Stimulated activated CD8-positive, alpha-beta memory T cell treated with anti-CD3 and anti-CD28 coated beads, Interleukin-4, amount 100 ng/mL, for 24 hours (primary cell): ENCODE measurements at regions not wholly inside any gene's neighbourhood (a gene's known extent, or its start where the extent isn't known, plus 50 kb on each side); places are given as distances from the start of the nearest gene placed in this dataset.
"Not testable (repeated sequence)": the region's sequence is repeated elsewhere in the genome, so short reads cannot be mapped to it uniquely, and the experiment has no call there.

Source experiments
- DNase-seq: peaks from one replicate; pipeline ENCODE4 v3.0.0-alpha.2; 2020; ENCODE audit warnings: low read depth

DNA sequence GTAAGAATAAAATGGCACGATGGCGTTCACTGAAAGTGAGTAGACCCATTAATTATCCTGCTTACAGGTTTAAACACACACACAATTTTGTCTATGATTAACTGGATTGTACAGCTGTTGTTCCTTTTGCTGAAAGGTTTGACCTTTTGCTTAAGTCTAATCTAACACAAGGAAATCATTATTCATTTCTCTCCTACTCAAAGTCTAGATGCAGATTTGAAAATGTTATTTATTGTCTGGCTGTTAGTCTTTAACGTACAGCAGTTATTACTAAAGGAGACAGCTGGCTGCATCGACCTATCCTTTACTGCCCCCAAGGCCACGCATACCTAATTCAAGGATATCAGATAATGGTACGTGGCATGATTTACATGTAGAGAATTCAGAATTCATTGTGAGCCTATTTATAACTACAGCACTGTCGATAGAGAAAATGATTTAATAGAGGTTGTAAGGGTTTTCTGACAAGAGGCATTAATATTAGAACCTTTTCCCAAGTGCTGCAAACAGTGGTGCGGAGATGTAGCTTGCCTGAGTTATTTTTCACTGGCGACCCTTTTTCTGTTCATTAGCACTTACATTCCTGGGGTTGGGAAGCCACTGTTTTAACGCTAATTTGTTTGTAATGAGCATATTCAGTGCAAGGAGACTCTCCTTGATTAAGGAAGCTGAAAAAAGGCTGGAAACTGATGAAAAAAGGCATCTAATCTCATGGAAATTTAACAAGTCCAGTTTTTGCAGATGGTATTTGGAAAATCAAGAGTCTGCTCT, 368.4 kb upstream of the GRAMD2B start:
- DNase-seq = no peak

DNA sequence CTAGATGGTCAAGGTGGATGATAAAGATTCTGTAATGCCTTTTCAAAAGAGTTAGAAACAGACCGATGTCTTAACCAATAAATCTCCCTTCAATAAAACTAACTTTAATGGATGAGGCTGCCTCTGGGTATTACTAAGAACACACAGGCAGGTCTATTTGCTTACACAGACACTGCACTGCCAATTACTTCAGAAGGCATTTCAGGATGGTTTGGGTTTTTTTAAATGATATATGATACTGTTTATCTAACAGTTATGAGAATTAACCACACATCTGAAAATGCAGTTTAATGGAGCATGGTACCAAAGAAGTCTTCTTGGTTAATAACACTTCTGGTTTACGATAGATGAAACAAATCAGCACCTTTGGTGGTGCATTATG, 367.9 kb upstream of the GRAMD2B start:
- no peak for DNase-seq

DNA sequence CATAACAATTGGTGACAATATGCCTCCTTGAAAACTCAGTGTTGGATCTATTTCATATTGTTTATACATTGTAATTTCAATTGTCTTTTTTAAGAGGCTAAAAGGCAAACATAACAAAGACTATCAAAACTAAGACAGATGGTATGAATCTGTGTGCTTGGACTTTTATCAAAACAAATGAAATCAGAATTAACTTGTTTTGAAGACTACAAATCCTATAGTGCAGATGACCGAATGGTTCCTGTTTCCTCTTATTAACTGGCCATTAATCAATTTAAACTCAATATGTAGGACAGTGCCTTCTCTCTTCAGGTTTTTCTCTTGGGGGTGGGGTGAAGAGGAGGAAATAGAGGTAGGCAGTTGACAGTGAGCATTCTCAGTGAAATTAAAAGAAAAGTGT, 366.9 kb upstream of the GRAMD2B start:
- DNase-seq = no peak

DNA sequence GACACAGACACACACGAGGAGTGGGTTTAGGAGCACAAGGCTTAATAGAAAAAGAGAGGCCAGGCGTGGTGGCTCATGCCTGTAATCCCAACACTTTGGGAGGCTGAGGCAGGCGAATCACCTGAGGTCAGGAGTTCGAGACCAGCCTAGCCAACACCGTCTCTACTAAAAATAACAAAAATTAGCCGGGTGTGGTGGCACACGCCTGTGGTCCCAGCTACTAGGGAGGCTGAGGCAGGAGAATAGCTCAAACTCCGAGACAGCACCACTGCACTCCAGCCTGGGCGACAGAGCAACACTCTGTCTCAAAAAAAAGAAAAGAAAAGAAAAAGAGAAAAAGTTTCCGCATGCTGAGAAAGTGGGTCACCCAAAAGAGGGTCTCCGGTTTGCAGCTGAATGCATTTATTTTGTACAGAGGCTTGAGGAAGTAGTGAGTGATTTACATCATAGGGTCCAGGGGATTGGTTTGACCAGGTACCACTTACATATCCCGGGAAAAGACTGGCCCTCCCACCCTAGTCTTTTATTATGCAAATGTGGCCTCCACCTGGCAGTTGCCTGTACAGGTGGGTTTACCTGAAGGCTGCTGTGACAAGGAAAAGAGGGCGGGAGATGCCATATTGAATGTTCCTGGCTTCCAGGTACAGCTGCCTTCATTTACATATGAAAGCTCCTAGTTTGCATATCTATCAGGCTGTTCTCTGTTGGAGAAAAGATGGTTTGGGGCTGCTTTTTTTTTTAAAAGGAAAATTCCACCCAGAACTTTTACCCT, 366.2 kb upstream of the GRAMD2B start:
- no peak for DNase-seq

DNA sequence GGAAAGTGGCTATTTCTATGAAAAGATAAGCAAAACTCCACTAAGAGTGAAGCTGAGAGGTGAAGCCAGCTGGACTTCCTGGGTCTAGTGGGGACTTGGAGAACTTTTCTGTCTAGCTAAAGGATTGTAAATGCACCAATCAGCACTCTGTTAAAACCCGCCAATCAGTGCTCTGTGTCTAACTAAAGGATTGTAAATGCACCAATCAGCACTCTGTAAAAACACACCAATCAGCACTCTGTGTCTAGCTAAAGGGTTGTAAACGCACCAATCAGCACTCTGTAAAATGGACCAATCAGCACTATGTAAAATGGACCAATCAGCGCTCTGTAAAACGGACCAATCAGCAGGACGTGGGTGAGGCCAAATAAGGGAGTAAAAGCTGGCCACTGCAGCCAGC, 364.8 kb upstream of the GRAMD2B start:
- not testable (repeated sequence) for DNase-seq

DNA sequence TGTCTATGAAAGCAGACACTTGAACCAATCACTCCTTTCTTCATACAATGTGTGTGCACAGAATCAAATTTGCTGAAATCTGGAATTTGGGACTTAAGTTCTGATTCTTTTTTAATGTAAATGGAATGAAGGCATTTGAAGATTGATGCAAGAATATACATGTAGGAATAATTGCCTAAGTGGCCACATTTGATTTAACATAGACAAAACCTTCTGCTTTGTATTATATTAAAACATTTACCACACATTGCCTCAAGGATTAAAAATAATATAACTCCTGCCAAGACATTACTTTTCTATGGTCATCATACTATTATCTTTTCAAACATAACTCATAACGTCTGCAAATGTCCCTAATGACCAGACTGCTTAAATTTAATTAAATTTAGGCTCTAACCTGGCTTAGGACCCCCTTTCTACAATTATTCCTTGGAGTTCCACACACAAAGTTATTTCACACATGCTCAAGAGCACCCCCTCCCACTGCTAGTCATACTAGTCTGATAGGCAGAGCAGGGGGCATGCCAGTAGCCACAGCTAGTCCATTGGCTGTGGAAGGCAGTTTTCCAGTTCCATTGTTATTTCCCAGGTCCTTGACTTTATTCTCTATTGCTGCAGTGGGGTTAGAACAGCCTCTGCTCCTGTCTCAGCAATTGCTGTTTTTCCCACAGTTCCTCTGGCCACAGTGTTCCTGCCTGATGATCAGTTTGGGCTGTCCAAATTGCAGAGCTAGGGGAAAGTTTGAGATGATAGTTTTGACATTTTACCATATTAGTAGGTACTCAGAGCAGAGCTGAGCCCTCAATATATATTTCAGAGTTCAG, 360.6 kb upstream of the GRAMD2B start:
- DNase-seq = no peak

DNA sequence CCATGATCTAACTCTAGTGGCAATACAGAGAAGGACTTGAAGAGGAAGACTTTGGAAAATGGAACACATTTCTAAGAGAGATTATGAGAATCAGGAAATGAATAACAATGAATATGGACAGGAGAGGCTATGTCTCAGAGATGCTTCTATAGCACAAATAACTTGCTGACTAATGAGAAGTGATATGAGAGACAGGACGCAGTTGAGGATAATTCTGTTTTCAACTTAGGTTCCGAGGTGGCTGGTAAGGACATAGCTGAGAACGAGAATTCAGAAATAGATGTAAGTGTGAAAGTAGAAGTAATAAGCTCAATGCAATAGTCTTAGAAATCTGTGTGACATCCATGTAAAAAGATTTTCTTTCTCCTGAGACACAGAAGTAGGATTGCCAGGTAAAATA, 358.1 kb upstream of the GRAMD2B start:
- no peak for DNase-seq

DNA sequence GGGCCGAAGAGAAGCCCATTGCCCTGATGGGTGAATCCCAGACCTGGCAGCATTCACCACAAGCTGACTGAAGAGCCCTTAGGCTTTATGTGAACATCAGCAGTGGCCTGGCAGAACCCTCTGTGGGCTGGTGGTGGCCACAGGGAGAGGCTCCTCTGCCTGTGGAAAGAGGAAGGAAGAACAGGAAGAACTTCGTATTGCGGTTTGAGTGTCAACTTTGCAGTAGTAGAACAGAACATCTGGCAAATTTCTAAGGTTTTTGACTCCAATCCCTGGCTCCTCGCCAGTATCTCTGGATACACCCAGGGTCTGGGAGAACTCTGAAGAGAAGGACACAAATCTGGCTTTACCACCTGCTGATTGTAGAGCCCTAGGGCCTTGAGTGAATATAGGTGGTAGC, 356.4 kb upstream of the GRAMD2B start:
- no peak for DNase-seq

DNA sequence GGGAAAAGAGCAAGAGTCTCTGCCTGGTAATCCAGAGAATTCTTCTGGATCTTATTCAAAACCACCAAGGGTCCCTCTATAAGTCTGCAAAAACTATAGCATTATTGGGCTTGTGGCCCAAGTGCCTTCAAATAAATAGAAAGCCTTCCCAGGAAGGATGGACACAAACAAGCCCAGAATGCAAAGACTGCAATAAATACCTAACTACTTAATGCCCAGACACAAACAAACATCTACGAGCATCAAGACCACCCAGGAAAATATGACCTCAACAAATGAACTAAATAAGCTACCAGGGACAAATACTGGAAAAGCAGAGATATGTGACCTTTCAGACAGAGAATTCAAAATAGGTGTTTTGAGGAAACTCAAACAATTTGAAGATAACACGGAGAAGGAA, 355.8 kb upstream of the GRAMD2B start:
- no peak for DNase-seq

DNA sequence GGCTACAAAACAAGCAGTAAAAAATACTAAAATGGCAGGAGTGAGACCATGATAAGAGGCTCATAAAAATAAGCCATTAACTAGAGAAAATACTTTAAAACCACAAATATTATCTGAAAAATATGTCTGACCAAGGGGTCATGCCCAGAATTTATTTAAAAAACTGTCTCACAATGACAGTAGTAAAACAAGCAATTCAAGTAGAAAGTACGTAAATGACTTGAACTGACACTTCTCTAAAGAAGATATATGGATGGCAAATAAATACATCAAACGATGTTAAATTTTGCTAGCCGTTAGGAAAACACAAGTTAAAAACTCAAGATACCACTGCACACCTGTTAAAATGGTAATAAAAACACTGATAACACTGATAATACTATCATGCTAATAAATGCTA, 353.9 kb upstream of the GRAMD2B start:
- DNase-seq = no peak

DNA sequence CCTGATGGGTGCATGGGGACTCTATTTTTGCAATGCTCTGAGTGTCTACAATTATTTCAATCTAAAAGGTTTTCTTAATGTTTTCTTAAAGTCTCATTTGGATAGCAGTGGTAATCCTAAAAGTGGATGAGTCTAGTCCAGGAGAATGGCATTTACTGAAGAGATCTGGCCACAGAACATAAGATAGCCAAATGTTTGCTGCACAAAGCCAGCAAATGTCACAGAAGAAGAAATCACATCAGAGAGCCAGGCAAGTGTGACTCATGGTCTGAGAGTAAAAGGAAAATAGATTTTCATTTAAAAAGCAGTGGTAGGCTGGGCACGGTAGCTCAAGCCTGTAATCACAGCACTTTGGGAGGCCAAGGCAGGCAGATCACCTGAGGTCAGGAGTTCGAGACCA, 352.7 kb upstream of the GRAMD2B start:
- no peak for DNase-seq

DNA sequence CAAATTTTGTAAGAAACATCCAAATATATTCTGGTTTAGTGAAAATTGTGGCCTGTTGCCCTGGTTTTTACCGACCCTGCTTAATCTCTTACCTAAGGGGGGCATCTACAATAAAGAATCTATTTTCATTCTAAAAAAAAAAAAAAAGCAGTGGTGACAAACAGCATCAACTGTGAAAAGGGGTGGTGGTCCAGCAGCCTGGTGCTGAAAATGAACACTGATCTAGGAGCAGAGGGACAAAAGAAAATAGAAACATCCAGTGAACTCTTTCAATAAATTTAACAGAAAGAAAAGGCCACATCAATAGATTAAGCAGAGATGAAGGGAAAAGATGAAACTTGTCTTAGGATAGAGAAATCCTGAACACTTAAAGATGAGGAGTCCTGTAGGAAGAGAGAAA, 348.7 kb upstream of the GRAMD2B start:
- DNase-seq = no peak

DNA sequence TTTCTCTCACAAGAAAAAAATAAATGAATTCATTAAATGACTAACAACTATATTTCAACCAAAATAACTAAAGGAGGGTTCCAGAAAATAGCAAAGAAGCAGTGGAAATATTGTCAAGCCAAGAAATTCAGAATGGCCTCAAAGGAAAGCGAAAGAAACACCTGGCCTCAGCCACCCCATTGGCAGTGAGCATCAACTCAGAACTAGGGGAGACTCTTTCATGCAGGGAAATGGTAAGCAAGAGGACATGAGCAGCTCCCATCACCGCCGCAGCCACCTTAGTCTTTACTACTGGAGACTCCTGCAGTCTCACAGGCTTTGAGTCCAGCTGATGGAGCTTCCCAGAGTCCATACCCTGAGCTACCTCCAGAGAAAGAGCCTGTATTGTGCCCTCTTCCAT, 343.9 kb upstream of the GRAMD2B start:
- no peak for DNase-seq

DNA sequence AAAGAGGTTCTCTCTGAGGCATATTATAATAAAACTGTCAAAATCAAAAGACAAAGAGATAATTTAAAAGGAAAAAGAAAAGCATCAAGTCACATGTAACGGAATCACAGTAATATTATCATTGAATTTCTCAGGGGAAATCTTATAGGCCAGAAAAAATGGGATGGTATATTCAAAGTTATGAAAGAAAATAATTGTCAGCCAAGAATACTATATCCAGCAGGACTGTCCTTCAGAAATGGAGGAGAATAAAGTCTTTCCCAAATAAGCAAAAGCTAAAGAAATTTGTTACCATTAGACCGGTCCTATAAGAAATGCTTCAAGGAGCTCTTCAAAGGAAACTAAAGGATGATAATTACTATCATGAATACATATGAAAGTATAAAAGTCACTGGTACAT, 342.0 kb upstream of the GRAMD2B start:
- DNase-seq = no peak

DNA sequence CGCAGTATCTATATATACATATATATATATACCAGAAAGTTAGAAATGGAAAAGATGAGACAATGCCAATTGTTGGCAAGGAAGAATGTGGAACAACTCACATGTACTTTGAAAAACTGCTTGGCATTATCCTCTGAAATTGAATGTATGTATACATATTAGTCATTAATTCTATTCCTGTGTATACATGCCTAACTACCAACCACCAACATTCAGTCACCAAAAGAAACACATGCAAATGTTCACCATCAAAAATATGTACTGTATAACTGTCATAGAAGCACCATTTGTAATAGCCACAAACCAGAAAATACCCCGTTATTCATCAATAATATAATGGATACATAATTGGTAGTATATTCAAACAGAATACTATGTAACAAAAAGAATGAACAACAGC, 330.2 kb upstream of the GRAMD2B start:
- no peak for DNase-seq

DNA sequence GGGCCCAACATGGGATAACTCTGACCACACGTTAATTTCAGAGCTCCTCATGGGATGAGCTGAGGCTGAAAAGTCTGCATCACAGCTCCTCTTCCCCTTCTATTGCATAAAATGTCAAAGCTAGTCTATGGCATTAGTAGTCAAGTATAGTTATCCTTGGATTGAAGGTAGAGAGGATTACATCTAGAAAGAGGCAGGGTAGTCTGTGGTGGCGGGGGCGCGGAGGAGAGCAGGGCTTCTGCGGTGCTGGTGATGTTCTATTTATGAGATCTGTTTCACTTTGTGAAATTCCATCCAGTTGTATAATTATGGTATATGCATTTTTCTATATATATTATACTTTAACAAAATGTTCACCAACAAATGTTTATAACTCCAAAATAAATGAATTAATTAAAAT, 329.5 kb upstream of the GRAMD2B start:
- DNase-seq = no peak

DNA sequence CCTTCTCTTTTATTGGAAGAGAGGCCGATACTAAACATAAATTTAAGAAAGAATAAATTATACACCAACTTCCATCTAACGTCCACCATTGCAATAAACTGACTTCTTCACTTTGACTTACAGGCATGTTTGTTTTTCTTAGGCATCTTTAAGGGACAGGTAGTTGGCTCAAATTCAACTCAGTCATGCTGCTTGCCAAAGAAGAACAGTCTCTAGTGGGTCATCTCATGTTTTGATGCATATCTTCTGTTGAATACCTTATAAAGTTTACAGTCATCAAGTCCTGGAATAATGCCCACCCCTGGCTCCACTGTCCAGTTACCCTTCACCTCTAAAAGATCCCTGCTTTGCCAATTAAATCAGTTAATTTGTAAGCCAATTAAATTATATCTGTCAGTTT, 328.2 kb upstream of the GRAMD2B start:
- no peak for DNase-seq

DNA sequence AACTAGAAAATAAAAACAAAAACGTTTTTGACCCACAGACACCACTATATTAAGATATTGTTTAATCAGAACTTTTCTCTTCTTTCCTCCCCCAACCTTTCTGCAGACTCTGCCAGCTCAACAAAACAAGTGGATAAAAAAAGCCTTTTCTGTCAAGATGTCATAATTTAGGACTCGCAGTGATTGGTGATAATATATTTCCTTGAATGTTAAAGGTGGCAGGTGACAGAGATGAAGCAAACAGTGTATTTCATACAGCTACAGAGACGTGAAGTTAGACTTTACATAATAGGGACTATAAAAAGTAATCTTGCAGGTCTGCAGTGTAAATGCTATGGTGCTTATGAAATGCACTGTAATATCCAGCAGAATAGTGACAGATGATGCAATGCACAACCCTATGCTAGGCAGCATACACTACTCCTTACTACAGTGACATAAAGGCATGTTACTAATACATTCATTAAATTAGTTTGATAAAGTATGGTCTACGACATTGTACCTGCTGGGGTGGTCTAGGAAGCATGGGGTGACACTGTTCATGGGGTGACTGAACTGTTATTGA, 326.7 kb upstream of the GRAMD2B start:
- no peak for DNase-seq

DNA sequence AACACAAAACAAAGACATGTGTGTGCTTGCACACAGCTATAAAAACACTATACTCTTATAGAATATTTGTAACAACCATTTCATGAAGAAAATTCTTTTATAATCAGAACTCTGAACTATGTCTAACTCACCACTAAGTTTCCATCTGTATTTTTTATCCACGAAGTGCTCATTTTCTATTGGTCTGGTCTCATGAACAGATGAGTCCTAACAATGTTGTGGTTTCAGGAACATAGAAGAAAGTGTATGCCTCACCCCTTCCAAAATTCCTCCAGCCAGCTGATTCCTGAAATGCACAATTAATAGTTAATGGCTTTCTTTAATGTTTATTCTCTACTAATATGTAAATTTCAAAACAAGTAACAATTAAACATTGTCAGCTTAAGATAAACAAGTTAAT, 325.3 kb upstream of the GRAMD2B start:
- no peak for DNase-seq

DNA sequence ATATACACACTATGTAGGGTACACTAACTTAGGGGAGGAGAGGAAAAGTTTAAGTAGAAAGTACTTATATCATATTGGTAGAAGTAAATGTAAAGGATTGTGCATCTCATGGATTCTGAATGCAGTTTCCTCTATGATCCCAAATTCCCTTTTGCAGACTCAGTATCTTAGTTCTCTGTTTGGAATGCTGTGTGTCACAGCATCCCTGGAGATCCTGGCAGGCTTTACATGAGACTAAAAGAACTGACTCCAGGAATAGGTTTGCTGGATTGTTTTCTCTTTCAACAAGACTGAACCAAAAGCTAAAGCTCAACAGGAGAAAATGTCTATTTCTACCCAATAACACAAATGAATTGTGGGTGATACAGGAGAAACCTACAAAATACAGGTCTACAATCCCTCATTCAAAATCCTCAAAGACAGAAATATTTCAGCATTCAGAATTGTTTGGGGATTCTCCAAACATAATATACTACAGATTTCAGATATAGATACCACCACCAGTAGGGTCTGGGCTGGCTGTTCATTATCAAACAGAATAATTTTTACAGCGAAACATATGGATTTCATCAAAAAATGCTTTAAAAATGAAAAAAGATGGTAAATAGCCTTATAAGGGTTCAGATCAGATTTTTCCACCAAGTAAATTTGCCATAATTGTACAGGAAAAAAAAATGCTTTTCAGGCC, 324.7 kb upstream of the GRAMD2B start:
- no peak for DNase-seq

DNA sequence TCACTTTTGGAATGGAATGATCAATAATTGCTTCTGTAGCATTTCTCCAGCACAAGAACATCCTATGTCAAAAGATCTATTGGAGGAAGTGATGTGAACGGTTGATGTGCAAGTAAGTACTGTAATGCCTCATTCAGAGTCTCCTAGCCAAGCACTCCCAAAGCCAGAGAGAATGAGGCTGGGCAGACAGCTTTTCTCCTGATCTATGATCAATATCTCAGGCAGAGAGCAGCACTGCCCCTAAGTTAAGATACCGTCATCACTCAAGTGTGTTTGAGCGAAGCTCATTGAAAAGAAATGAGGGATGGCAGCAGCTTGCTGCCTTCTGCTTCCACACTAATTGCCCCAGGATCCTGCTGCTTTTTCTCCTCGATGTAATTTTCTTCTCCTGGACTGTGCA, 324.1 kb upstream of the GRAMD2B start:
- no peak for DNase-seq

DNA sequence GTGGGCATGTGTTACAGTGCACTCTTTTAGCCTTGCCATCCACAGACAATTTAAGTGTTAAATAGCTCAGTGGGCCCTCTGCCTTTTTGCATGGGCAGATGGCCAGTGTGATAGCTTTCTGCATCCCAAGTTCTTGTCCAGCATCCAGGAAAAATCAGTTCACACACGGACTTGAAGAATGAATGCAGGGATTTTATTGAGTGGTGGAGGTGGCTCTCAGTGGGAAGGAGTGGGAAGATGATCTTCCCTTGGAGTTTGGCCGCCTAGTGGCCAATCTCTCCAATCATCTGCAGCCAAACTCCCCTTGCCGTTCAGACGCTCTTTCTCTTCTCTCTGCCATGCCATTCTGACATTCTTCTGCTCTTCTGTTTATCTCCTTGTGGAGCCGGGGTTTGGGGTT, 322.4 kb upstream of the GRAMD2B start:
- no peak for DNase-seq
